ENCODE measurements at regions not wholly inside any gene's neighbourhood (a gene's known extent, or its start where the extent isn't known, plus 50 kb on each side); places are given as distances from the start of the nearest gene placed in this dataset.

- DNase-seq (ENCODE audit: low read depth, low spot score): no peak
- TF ChIP-seq CTCF (IDR thresholded peaks at IDR 0.05; ENCODE audit: low read depth, low read length): no peak
- H3K4me3 ChIP-seq (ENCODE audit: low read depth, low read length): no peak overlapping the region
- in situ Hi-C loops (cut with HindIII; ENCODE audit: low sequenced_read_pairs): no loop called here
These were observed 414.1 kb upstream of the CBLB start for GRCh38 chr3:106282943-106283342.

GRCh38 chr3:106288781-106289180 lies 420.0 kb upstream of the CBLB start:
- in situ Hi-C loops (cut with HindIII; ENCODE audit: low sequenced_read_pairs): no loop called here
- no peak for DNase-seq (ENCODE audit: low read depth, low spot score)
- TF ChIP-seq CTCF (IDR thresholded peaks at IDR 0.05; ENCODE audit: low read depth, low read length): no peak
- H3K4me3 ChIP-seq (ENCODE audit: low read depth, low read length): no peak overlapping the region

GRCh38 chr3:106290304-106290997 lies 421.6 kb upstream of the CBLB start:
- no peak for TF ChIP-seq CTCF (IDR thresholded peaks at IDR 0.05; ENCODE audit: low read depth, low read length)
- no peak overlapping the region for H3K4me3 ChIP-seq (ENCODE audit: low read depth, low read length)
- in situ Hi-C loops (cut with HindIII; ENCODE audit: low sequenced_read_pairs): no loop called here
- DNase-seq (ENCODE audit: low read depth, low spot score): no peak

- TF ChIP-seq CTCF (IDR thresholded peaks at IDR 0.05; ENCODE audit: low read depth, low read length): no peak
- in situ Hi-C loops (cut with HindIII; ENCODE audit: low sequenced_read_pairs): no loop called here
These were observed 424.3 kb upstream of the CBLB start for GRCh38 chr3:106293161-106293560.

GRCh38 chr3:106294121-106294520 lies 425.3 kb upstream of the CBLB start:
- no peak for TF ChIP-seq CTCF (IDR thresholded peaks at IDR 0.05; ENCODE audit: low read depth, low read length)
- no peak overlapping the region for H3K4me3 ChIP-seq (ENCODE audit: low read depth, low read length)
- no peak for DNase-seq (ENCODE audit: low read depth, low spot score)
- in situ Hi-C loops (cut with HindIII; ENCODE audit: low sequenced_read_pairs): no loop called here

More at GRCh38 chr3:106293161-106293560, 424.3 kb upstream of the CBLB start:
- DNase-seq (ENCODE audit: low read depth, low spot score): no peak
- H3K4me3 ChIP-seq (ENCODE audit: low read depth, low read length): no peak overlapping the region

- in situ Hi-C loops (cut with HindIII; ENCODE audit: low sequenced_read_pairs): no loop called here
- no peak for DNase-seq (ENCODE audit: low read depth, low spot score)
- TF ChIP-seq CTCF (IDR thresholded peaks at IDR 0.05; ENCODE audit: low read depth, low read length): no peak
- H3K4me3 ChIP-seq (ENCODE audit: low read depth, low read length): no peak overlapping the region
These were observed 427.2 kb upstream of the CBLB start for GRCh38 chr3:106296062-106296461.
